ENCODE measurements at regions not wholly inside any gene's neighbourhood (a gene's known extent, or its start where the extent isn't known, plus 50 kb on each side); places are given as distances from the start of the nearest gene placed in this dataset.
"Not testable (repeated sequence)": the region's sequence is repeated elsewhere in the genome, so short reads cannot be mapped to it uniquely, and the experiment has no call there.

- intact Hi-C loops (cut with micrococcal nuclease), result no loop called here
These were observed 114.2 kb upstream of the SLC24A2 start for GRCh38 chr9:19903076-19903475.

GRCh38 chr9:19901586-19901985 lies 112.7 kb upstream of the SLC24A2 start:
- intact Hi-C loops (cut with micrococcal nuclease), result no loop called here

- intact Hi-C loops (cut with micrococcal nuclease), result no loop called here
These were observed 107.3 kb upstream of the SLC24A2 start for GRCh38 chr9:19896161-19896560.

- intact Hi-C loops (cut with micrococcal nuclease), result not testable (repeated sequence)
These were observed 106.7 kb upstream of the SLC24A2 start for GRCh38 chr9:19895578-19895977.

- intact Hi-C loops (cut with micrococcal nuclease), result no loop called here
These were observed 106.2 kb upstream of the SLC24A2 start for GRCh38 chr9:19895006-19895405.

- intact Hi-C loops (cut with micrococcal nuclease), result no loop called here
These were observed 96.8 kb upstream of the SLC24A2 start for GRCh38 chr9:19885608-19886007.

GRCh38 chr9:19879062-19879461 lies 90.2 kb upstream of the SLC24A2 start:
- intact Hi-C loops (cut with micrococcal nuclease), result no loop called here

GRCh38 chr9:19876569-19877316 lies 87.9 kb upstream of the SLC24A2 start:
- intact Hi-C loops (cut with micrococcal nuclease), result no loop called here

- intact Hi-C loops (cut with micrococcal nuclease), result no loop called here
These were observed 86.6 kb upstream of the SLC24A2 start for GRCh38 chr9:19875291-19875920.

GRCh38 chr9:19873188-19873587 lies 84.4 kb upstream of the SLC24A2 start:
- intact Hi-C loops (cut with micrococcal nuclease), result not testable (repeated sequence)

- intact Hi-C loops (cut with micrococcal nuclease), result no loop called here
These were observed 82.2 kb upstream of the SLC24A2 start for GRCh38 chr9:19870988-19871387.

GRCh38 chr9:19840953-19841352 lies 52.1 kb upstream of the SLC24A2 start:
- intact Hi-C loops (cut with micrococcal nuclease), result no loop called here

Data from T-helper 1 cell treated with Interleukin-12 subunit alpha and Interleukin-12 subunit beta and Interleukin-4 antibody, amounts not matched to agents 30 ng/mL and 1 ng/mL, for 36 hours (primary cell).